ENCODE measurements at regions not wholly inside any gene's neighbourhood (a gene's known extent, or its start where the extent isn't known, plus 50 kb on each side); places are given as distances from the start of the nearest gene placed in this dataset.

- H3K36me3 ChIP-seq: no peaks in the 10 kb centered on the region
- no peaks in the 10 kb centered on the region for H3K27me3 ChIP-seq
- no peaks in the 10 kb centered on the region for H3K9me3 ChIP-seq
- intact Hi-C loops (cut with DNase I; ENCODE audit: low total_unique reads): no loop called here
- no peak for DNase-seq
- no peaks in the 10 kb centered on the region for H3K4me1 ChIP-seq
- H3K4me3 ChIP-seq: no peak overlapping the region
- H3K27ac ChIP-seq: no peak overlapping the region
- TF ChIP-seq CTCF (IDR thresholded peaks at IDR 0.05): no peak
- no peak for TF ChIP-seq POLR2A (IDR thresholded peaks at IDR 0.05)
Observed at GRCh38 chr17:27389542-27390140, 66.6 kb upstream of the KSR1 start.

- Histone ChIP-seq H3K4me3 (no peak overlapping the region), H3K27ac (no peak overlapping the region), H3K27me3 (no peaks in the 10 kb centered on the region), H3K9me3 (no peaks in the 10 kb centered on the region), H3K36me3 (no peaks in the 10 kb centered on the region), H3K4me1 (no peaks in the 10 kb centered on the region)
- intact Hi-C loops (cut with DNase I; ENCODE audit: low total_unique reads): no loop called here
- no peak for DNase-seq
- no peak for TF ChIP-seq POLR2A (IDR thresholded peaks at IDR 0.05)
- TF ChIP-seq CTCF (IDR thresholded peaks at IDR 0.05): no peak
Observed at GRCh38 chr17:27390540-27390939, 65.7 kb upstream of the KSR1 start.

- Histone ChIP-seq H3K4me1 (no peaks in the 10 kb centered on the region), H3K27ac (no peak overlapping the region), H3K4me3 (no peak overlapping the region), H3K36me3 (no peaks in the 10 kb centered on the region), H3K9me3 (no peaks in the 10 kb centered on the region), H3K27me3 (no peaks in the 10 kb centered on the region)
- no peak for DNase-seq
- TF ChIP-seq CTCF (IDR thresholded peaks at IDR 0.05): no peak
- intact Hi-C loops (cut with DNase I; ENCODE audit: low total_unique reads): no loop called here
Observed at GRCh38 chr17:27391427-27391826, 64.8 kb upstream of the KSR1 start.

- Histone ChIP-seq H3K9me3 (no peaks in the 10 kb centered on the region), H3K27ac (no peak overlapping the region), H3K4me3 (no peak overlapping the region), H3K36me3 (no peaks in the 10 kb centered on the region), H3K4me1 (no peaks in the 10 kb centered on the region), H3K27me3 (no peaks in the 10 kb centered on the region)
- DNase-seq: no peak
- intact Hi-C loops (cut with DNase I; ENCODE audit: low total_unique reads): no loop called here
- TF ChIP-seq CTCF (IDR thresholded peaks at IDR 0.05): no peak
- no peak for TF ChIP-seq POLR2A (IDR thresholded peaks at IDR 0.05)
Observed at GRCh38 chr17:27396045-27396444, 60.2 kb upstream of the KSR1 start.

- TF ChIP-seq POLR2A (IDR thresholded peaks at IDR 0.05) (no peak), CTCF (IDR thresholded peaks at IDR 0.05) (no peak)
- Histone ChIP-seq H3K4me1 (no peaks in the 10 kb centered on the region), H3K36me3 (no peaks in the 10 kb centered on the region), H3K4me3 (no peak overlapping the region), H3K27me3 (no peaks in the 10 kb centered on the region), H3K27ac (no peak overlapping the region), H3K9me3 (no peaks in the 10 kb centered on the region)
- intact Hi-C loops (cut with DNase I; ENCODE audit: low total_unique reads): no loop called here
- DNase-seq: no peak
Observed at GRCh38 chr17:27396941-27397340, 59.3 kb upstream of the KSR1 start.

Data from uterus (tissue), 3 donors.